ENCODE measurements at regions not wholly inside any gene's neighbourhood (a gene's known extent, or its start where the extent isn't known, plus 50 kb on each side); places are given as distances from the start of the nearest gene placed in this dataset.

DNA sequence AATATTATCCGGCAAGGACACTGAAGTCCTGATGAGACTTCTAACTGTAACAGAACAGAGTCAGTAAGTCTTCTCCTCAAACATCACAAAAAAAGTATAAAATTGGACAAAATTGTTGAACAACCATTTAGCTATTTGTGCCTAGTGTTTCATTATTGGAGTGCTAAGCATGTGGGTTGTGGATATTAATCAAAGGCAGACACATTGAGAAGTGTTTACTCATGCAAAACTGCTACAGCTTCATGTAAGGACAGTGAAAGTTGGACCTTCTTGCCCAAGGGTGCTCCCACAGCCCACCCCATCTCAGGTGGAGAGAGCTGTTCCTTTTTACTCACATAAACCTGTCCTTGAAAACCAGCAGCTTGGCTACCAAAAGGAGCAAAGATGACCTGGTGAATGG, 355.1 kb upstream of the DAB2 start:
- no peak for TF ChIP-seq CTCF (conservative IDR thresholded peaks at IDR 0.05; ENCODE audit: low read depth, low read length)
- no peak for TF ChIP-seq EZH2 (IDR thresholded peaks at IDR 0.05; ENCODE audit: low read length, unreplicated experiment)
